ENCODE measurements at regions not wholly inside any gene's neighbourhood (a gene's known extent, or its start where the extent isn't known, plus 50 kb on each side); places are given as distances from the start of the nearest gene placed in this dataset.
"Not testable (repeated sequence)": the region's sequence is repeated elsewhere in the genome, so short reads cannot be mapped to it uniquely, and the experiment has no call there.

DNA sequence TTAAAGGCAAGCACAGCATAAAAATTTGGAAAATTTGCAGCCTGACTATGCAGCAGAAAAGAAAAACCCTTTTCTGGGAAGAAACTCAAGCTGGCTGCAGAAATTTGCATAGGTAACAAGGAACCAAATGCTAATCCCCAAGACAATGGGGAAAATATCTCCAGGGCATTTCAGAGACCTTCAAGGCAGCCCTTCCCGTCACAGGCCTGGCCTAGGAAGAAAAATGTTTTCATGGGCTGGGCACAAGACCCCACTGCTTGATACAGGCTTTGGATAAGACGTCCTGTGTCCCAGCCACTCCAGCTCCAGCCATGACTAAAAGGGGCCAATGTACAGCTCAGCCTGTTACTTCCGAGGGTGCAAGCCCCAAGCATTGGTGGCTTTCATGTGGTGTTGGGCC lies 717.6 kb downstream of the TDRD15 start:
- ATAC-seq (no peak), DNase-seq (no peak)
- TF ChIP-seq POLR2A (IDR thresholded peaks at IDR 0.05) = no peak
- no peaks in the 10 kb centered on the region for H3K4me1 ChIP-seq
- no peak overlapping the region for H3K27ac ChIP-seq
- in situ Hi-C loops (cut with MboI; ENCODE audit: low sequenced_read_pairs in 4 of 4) = no loop called here
- H3K27me3 ChIP-seq = no peaks in the 10 kb centered on the region
- intact Hi-C loops (cut with DNase I; ENCODE audit: low total_unique reads) = no loop called here
- H3K4me3 ChIP-seq = no peak overlapping the region
- H3K36me3 ChIP-seq = no peaks in the 10 kb centered on the region
- H3K9me3 ChIP-seq = no peaks in the 10 kb centered on the region

DNA sequence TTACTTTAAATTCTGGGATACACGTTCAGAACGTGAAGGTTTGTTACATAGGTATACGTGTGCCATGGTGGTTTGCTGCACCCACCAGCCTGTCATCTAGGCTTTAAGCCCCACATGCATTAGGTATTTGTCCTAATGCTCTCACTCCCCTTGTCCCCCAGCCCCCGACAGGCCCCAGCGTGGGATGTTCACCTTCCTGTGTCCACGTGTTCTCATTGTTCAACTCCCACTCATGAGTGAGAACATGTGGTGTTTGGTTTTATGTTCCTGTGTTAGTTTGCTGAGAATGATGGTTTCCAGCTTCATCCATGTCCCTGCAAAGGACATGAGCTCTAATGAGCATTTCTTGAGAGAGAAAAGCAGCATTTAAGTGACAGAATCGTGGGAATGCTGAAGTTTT lies 726.6 kb downstream of the TDRD15 start:
- H3K4me1 ChIP-seq; H3K27ac ChIP-seq; ATAC-seq; DNase-seq; intact Hi-C loops (cut with DNase I; ENCODE audit: low total_unique reads); H3K27me3 ChIP-seq; in situ Hi-C loops (cut with MboI; ENCODE audit: low sequenced_read_pairs in 4 of 4); H3K4me3 ChIP-seq; H3K9me3 ChIP-seq; H3K36me3 ChIP-seq: not testable (repeated sequence)

DNA sequence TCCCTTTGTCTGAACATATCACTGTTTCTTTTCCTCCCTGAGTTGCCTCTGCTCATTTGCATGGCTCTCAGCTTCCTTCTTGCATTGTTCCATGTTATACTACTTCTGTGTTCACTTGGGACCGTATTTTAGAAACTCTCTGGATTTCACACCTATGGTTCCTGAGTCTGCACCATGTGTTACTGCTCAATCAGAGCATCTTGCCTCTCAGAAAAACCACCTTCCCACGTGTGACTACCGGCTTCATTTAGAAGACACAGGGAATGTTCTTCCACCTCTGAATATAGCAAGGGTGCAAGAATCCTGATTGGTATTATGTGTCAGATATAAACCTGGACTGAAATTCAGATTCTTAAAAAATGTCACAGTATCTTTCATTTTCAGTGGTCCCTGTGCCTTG lies 731.2 kb downstream of the TDRD15 start:
- TF ChIP-seq POLR2A (IDR thresholded peaks at IDR 0.05) = no peak
- TF ChIP-seq, protein P1, sequence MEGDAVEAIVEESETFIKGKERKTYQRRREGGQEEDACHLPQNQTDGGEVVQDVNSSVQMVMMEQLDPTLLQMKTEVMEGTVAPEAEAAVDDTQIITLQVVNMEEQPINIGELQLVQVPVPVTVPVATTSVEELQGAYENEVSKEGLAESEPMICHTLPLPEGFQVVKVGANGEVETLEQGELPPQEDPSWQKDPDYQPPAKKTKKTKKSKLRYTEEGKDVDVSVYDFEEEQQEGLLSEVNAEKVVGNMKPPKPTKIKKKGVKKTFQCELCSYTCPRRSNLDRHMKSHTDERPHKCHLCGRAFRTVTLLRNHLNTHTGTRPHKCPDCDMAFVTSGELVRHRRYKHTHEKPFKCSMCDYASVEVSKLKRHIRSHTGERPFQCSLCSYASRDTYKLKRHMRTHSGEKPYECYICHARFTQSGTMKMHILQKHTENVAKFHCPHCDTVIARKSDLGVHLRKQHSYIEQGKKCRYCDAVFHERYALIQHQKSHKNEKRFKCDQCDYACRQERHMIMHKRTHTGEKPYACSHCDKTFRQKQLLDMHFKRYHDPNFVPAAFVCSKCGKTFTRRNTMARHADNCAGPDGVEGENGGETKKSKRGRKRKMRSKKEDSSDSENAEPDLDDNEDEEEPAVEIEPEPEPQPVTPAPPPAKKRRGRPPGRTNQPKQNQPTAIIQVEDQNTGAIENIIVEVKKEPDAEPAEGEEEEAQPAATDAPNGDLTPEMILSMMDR (IDR thresholded peaks at IDR 0.05 in 4 of 5, conservative IDR thresholded peaks at IDR 0.05 in 1 of 5) = no peak

DNA sequence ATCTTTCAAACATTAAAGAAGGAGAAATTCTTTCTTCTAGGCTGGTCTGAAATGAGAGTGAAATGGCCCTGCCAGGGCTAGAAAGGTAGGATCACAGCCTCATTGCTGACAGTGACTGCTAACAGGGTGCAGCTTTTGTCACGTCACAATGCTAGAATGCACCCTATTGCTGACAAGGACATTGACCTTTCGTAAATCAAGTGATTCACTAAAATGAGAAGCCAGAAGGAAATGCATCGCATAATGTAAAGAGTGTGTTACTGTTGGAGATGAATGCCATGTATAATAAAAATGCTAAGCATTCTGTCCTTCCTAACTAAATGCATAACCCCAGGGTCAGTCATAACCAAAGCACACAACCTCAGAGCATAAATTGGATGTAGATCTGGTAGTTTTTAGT lies 732.9 kb downstream of the TDRD15 start:
- no peak overlapping the region for H3K4me3 ChIP-seq
- no peak for ATAC-seq
- intact Hi-C loops (cut with DNase I; ENCODE audit: low total_unique reads) = no loop called here

More for the DNA sequence above, 731.2 kb downstream of the TDRD15 start:
- in situ Hi-C loops (cut with MboI; ENCODE audit: low sequenced_read_pairs in 4 of 4) (no loop called here), intact Hi-C loops (cut with DNase I; ENCODE audit: low total_unique reads) (no loop called here)
- Histone ChIP-seq H3K27ac (no peak overlapping the region), H3K27me3 (no peaks in the 10 kb centered on the region), H3K4me3 (no peak overlapping the region), H3K9me3 (peaks cover 0 to 6% (median 0%) of the 10 kb centered on the region in 3 donors), H3K36me3 (no peaks in the 10 kb centered on the region), H3K4me1 (no peaks in the 10 kb centered on the region)
- DNase-seq (no peak), ATAC-seq (no peak)

DNA sequence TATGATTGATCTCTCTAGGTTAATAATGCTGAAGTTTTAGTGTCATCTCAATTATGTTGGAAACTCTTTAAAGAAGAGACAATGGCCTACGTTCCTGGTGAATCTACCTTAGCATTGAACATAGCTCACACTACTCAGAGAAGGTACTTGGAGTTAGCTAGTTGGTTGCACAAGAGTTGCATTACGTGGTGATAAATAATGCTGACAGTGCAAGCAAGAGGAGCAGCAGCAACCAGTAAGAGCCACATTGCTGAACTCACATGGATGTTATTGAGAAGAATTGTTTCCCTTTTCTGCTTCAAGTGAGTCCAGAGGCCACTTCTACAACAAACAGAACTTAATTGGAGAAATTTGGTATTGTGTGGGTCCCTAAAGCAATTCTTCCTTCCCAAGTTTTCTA lies 737.1 kb downstream of the TDRD15 start:
- Histone ChIP-seq H3K36me3 (no peaks in the 10 kb centered on the region), H3K9me3 (peaks cover 0 to 6% (median 0%) of the 10 kb centered on the region in 3 donors), H3K27me3 (no peaks in the 10 kb centered on the region), H3K4me1 (no peaks in the 10 kb centered on the region), H3K27ac (no peak overlapping the region), H3K4me3 (no peak overlapping the region)
- TF ChIP-seq, protein P1 (IDR thresholded peaks at IDR 0.05 in 4 of 5, conservative IDR thresholded peaks at IDR 0.05 in 1 of 5) = no peak
- TF ChIP-seq POLR2A (IDR thresholded peaks at IDR 0.05) = no peak
- ATAC-seq (no peak), DNase-seq (no peak)
- intact Hi-C loops (cut with DNase I; ENCODE audit: low total_unique reads) = no loop called here
- in situ Hi-C loops (cut with MboI; ENCODE audit: low sequenced_read_pairs in 4 of 4) = no loop called here

More for the DNA sequence above, 732.9 kb downstream of the TDRD15 start:
- in situ Hi-C loops (cut with MboI; ENCODE audit: low sequenced_read_pairs in 4 of 4) = no loop called here
- no peak for DNase-seq
- TF ChIP-seq, protein P1 (IDR thresholded peaks at IDR 0.05 in 4 of 5, conservative IDR thresholded peaks at IDR 0.05 in 1 of 5) = no peak
- TF ChIP-seq POLR2A (IDR thresholded peaks at IDR 0.05) = no peak
- H3K4me1 ChIP-seq = no peaks in the 10 kb centered on the region
- no peaks in the 10 kb centered on the region for H3K36me3 ChIP-seq
- peaks cover 0 to 6% (median 0%) of the 10 kb centered on the region in 3 donors for H3K9me3 ChIP-seq
- no peaks in the 10 kb centered on the region for H3K27me3 ChIP-seq
- no peak overlapping the region for H3K27ac ChIP-seq

DNA sequence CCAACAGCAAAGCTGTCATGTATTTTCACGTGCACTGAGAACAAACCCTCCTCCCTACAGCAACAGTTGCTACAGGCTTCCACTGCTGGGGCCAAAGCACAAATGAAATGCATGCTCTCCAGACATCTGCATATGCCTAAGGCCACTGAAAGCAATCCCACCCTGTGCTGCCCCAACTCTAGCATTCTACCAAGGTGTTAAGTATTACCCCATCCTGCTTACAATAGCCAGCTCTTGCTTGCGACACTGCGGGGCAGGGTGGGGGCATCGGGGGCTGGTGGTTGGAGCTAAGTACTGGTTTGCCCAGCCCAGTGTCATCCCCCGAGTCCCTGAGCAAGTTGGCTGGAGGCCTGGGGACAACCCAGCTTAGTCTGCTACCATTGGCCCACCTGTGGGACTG lies 742.5 kb downstream of the TDRD15 start:
- Histone ChIP-seq H3K27me3 (no peaks in the 10 kb centered on the region), H3K27ac (no peak overlapping the region), H3K4me1 (no peaks in the 10 kb centered on the region), H3K4me3 (no peak overlapping the region), H3K9me3 (no peaks in the 10 kb centered on the region), H3K36me3 (no peaks in the 10 kb centered on the region)
- DNase-seq (no peak), ATAC-seq (no peak)
- TF ChIP-seq, protein P1 (IDR thresholded peaks at IDR 0.05 in 4 of 5, conservative IDR thresholded peaks at IDR 0.05 in 1 of 5) = no peak
- TF ChIP-seq POLR2A (IDR thresholded peaks at IDR 0.05) = no peak
- intact Hi-C loops (cut with DNase I; ENCODE audit: low total_unique reads) (no loop called here), in situ Hi-C loops (cut with MboI; ENCODE audit: low sequenced_read_pairs in 4 of 4) (no loop called here)

Data from gastrocnemius medialis (tissue), 4 donors.